ENCODE measurements at regions not wholly inside any gene's neighbourhood (a gene's known extent, or its start where the extent isn't known, plus 50 kb on each side); places are given as distances from the start of the nearest gene placed in this dataset.
"Not testable (repeated sequence)": the region's sequence is repeated elsewhere in the genome, so short reads cannot be mapped to it uniquely, and the experiment has no call there.

- CTCF ChIA-PET: no interaction called here
- H3K4me3 ChIP-seq (ENCODE audit: low read depth, low read length): no peak overlapping the region
- no peak for DNase-seq (ENCODE audit: low read depth, low spot score)
- TF ChIP-seq, protein P1, sequence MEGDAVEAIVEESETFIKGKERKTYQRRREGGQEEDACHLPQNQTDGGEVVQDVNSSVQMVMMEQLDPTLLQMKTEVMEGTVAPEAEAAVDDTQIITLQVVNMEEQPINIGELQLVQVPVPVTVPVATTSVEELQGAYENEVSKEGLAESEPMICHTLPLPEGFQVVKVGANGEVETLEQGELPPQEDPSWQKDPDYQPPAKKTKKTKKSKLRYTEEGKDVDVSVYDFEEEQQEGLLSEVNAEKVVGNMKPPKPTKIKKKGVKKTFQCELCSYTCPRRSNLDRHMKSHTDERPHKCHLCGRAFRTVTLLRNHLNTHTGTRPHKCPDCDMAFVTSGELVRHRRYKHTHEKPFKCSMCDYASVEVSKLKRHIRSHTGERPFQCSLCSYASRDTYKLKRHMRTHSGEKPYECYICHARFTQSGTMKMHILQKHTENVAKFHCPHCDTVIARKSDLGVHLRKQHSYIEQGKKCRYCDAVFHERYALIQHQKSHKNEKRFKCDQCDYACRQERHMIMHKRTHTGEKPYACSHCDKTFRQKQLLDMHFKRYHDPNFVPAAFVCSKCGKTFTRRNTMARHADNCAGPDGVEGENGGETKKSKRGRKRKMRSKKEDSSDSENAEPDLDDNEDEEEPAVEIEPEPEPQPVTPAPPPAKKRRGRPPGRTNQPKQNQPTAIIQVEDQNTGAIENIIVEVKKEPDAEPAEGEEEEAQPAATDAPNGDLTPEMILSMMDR (IDR thresholded peaks at IDR 0.05; ENCODE audit: insufficient read depth, low read length, missing control alignments): no peak
- POLR2A ChIA-PET: no interaction called here
These were observed 371.1 kb downstream of the RAB38 start for GRCh38 chr11:87804176-87804575.

DNA sequence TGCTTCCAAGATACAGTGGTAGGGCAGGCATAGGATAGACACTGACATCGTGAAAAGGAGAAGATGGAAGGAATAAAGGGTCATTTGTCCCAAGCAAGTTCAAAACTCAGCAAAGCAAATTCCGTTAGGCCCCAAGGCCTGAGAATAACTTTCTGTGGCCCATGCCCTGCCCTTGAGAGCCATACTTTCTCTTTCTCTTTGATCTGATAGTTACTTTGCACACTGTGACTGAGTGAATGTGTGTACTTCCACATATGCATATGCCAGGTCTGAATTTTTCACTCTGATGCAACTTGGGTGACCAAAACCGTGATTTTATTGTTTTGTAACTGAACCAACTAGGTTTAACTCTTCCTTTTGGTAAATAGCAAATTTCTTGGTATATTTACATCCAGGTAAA, 371.5 kb downstream of the RAB38 start:
- ChIA-PET POLR2A (no interaction called here), CTCF (no interaction called here)
- no peak for DNase-seq (ENCODE audit: low read depth, low spot score)
- H3K4me3 ChIP-seq (ENCODE audit: low read depth, low read length): no peak overlapping the region
- TF ChIP-seq, protein P1 (IDR thresholded peaks at IDR 0.05; ENCODE audit: insufficient read depth, low read length, missing control alignments): no peak

DNA sequence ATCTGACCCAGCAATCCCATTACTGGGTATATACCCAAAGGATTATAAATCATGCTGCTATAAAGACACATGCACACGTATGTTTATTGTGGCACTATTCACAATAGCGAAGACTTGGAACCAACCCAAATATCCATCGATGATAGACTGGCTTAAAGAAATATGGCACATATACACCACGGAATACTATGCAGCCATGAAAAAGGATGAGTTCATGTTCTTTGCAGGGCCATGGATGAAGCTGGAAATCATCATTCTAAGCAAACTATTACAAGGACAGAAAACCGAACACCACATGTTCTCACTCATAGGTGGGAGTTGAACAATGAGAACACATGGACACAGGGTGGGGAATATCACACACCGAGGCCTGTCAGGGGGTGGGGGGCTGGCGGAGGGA, 390.4 kb downstream of the RAB38 start:
- CTCF ChIA-PET; POLR2A ChIA-PET; H3K4me3 ChIP-seq (ENCODE audit: low read depth, low read length); DNase-seq (ENCODE audit: low read depth, low spot score): not testable (repeated sequence)

- H3K4me3 ChIP-seq (ENCODE audit: low read depth, low read length): no peak overlapping the region
- POLR2A ChIA-PET: no interaction called here
- DNase-seq (ENCODE audit: low read depth, low spot score): no peak
- CTCF ChIA-PET: interaction anchor here (1.1 kb wide), 1 partner anchor 10 kb away, joined by 4 read pairs; no protein-coding TSS in a partner anchor
- TF ChIP-seq, protein P1 (IDR thresholded peaks at IDR 0.05; ENCODE audit: insufficient read depth, low read length, missing control alignments): no peak
These were observed 395.2 kb downstream of the RAB38 start for GRCh38 chr11:87780068-87780413.

DNA sequence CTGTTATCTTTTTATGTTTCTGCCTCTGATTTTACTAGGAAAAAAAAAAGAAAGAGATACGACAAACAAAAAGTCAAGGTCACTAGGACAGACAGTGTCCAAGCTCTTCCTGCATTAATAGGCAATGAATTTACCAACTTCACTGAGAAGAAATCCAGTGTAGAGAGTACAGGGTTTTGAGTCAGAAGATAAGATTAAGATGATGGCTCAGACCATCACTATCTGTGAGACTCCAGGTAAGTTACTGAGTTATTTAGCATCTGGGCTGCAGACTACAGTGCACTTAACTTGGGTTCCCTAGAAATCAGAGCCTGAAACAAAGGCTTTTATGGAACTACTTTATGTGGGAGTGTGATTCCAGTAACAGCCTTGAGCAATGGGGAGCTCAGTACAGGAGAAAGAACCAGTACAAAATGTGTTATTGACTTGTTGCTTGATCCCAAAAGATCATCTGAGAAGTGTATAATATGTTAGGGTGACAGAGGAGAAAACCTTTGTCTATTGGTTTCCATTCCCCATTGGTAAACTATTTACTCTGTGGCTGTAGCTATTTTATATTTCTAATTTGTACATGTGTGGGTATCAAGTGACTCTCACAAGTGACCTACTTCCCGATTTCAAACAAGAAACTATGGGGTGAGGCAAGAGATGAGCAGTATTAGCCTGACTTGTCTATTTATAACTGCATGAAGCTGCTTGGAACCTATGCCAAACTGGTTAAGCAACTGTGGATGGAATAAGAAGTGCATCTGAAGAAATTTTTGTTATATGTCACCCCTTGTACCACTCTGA, 395.8 kb downstream of the RAB38 start:
- DNase-seq (ENCODE audit: low read depth, low spot score): no peak
- ChIA-PET POLR2A (no interaction called here), CTCF (interaction anchor here (1.1 kb wide), 1 partner anchor 9 kb away, joined by 4 read pairs; no protein-coding TSS in a partner anchor)
- H3K4me3 ChIP-seq (ENCODE audit: low read depth, low read length): no peak overlapping the region
- TF ChIP-seq, protein P1 (IDR thresholded peaks at IDR 0.05; ENCODE audit: insufficient read depth, low read length, missing control alignments): no peak

GRCh38 chr11:87778357-87778756, 396.9 kb downstream of the RAB38 start:
- TF ChIP-seq, protein P1 (IDR thresholded peaks at IDR 0.05; ENCODE audit: insufficient read depth, low read length, missing control alignments): no peak
- H3K4me3 ChIP-seq (ENCODE audit: low read depth, low read length): no peak overlapping the region
- ChIA-PET POLR2A (no interaction called here), CTCF (no interaction called here)
- no peak for DNase-seq (ENCODE audit: low read depth, low spot score)

DNA sequence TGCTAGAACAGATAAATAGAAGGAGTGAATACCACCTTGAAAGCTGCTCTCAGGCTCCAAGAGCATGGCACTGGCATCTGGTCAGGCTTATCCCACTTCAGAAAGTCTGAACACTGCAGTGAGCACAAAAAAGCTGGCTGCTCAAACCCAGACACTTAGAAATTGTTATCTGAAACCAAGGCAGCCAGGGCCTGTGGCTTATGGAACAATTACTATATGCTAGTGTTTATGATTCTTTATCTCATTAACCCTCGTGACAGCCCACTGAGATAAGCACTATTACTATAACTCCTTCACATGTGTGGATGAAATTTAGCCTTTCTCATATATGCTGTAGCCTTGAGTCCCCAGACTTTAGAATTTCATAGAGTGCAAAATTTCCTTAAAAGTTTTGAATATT, 400.2 kb downstream of the RAB38 start:
- ChIA-PET POLR2A (no interaction called here), CTCF (no interaction called here)
- DNase-seq (ENCODE audit: low read depth, low spot score): no peak
- TF ChIP-seq, protein P1 (IDR thresholded peaks at IDR 0.05; ENCODE audit: insufficient read depth, low read length, missing control alignments): no peak
- H3K4me3 ChIP-seq (ENCODE audit: low read depth, low read length): no peak overlapping the region

Measured in AG04449 (cell line).